Stimulated activated CD8-positive, alpha-beta memory T cell treated with anti-CD3 and anti-CD28 coated beads, Interleukin-15, amount 100 ng/mL, for 48 hours (primary cell): ENCODE measurements at regions not wholly inside any gene's neighbourhood (a gene's known extent, or its start where the extent isn't known, plus 50 kb on each side); places are given as distances from the start of the nearest gene placed in this dataset.

Experiments
- DNase-seq, 2 donors: peaks; one replicate each; pipeline ENCODE4 v3.0.0-alpha.2; 2020; ENCODE audit warnings: low read depth in 2 of 2

DNA sequence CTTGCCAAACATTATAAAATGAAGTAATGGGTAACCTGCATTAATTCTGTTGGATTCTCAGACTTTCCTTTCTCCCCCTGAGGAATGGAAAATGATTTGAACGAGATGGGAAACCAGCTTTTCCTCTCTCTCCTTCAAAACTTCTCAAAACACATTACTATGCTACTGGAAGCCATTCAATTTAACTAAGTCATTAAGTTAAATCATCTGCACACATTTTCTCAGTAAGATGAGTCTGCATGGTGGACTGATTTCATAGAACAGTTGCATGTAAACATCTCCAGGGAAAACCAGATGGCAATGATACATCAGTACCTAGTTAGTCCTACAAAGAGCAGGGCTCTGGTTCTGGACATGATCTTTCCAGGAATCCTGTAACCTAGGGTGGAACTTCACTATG lies 59.9 kb downstream of the BMP4 start:
- DNase-seq, result no peak

GRCh38 chr14:53894456-53894855 lies 62.2 kb downstream of the BMP4 start:
- no peak for DNase-seq

DNA sequence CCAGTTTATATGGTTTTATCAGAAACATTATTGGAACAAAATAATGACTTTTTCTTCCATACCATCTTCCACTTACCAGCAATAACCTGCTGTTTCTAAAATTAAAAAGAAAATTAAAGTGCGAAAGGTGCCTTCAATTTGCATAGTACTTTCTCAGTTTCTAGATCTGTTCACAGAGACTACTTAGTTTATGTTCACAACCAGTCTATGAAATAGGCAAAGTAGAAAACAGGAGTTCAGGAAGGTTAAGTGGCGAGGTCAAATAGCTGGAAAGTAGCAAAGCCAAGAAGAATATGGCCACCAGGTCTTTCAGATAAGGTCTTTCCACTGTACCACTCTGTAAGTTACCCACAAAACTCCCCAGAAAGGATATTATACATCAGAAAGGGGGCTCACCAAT lies 63.3 kb downstream of the BMP4 start:
- DNase-seq, result no peak

DNA sequence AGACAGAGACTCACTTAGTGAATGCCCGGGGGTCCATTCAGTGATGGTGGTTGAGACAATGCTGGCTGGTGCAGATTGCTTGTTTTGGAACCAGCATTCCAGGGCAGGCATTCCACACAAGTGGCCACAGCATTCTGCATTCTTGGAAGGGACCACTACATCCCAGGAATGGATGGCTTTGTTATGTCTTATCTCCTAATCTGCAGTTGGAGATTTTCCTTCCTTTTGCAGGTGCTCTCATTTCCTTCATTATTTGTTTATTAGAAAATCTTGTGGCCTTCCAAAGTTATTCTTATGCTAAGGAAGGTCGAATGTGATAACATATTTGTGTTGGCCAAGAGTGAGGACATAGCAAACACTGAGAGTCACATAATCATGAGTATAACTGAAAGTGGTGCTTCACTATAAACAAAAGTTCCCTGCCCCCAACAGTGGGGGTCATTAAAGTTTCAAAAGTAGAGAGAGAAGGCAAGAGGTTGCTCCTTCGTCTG lies 66.0 kb downstream of the BMP4 start:
- DNase-seq, result no peak

- DNase-seq, result no peak
These were observed 67.9 kb downstream of the BMP4 start for GRCh38 chr14:53888535-53889386.

DNA sequence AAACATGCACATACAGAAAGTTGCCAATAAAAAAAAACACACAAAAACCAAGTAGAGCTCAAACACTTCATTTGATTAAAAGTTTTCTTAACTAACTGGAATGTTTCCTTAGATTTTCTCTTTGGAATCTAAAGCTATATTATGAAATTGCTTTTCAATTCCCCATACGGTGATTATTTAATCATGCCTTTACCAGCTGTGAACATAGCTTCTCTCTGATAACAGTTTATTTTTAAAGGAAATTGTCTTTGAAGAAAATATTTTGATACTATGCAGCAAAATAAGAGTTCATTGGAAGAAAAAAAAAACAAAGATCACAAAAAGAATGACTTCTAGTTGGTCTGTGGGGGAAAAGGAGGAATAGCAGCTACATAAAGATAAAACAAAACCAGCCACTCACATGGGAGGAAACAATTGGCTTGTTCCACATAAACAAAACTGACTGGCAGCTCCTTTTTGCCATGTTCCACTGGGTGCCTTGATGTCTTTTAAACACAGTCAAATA lies 71.4 kb downstream of the BMP4 start:
- no peak for DNase-seq

- no peak for DNase-seq
These were observed 72.0 kb downstream of the BMP4 start for GRCh38 chr14:53884601-53885000.

DNA sequence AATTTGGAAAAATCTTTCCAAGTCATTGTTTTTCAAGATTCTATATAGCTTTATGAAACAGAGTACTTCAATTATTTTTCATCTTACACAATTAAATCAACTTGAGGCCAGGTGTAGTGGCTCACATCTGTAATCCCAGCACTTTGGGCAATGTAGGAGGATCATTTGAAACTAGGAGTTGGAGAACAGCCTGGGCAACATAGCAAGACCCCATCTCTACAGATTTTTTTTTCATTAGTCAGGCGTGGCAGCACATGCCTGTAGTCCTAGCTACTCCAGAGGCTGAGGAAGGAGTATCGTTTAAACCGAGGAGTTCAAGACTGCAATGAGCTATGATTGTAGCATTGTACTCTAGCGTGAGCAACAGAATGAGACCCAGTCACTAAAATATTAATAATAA lies 72.9 kb downstream of the BMP4 start:
- no peak for DNase-seq

GRCh38 chr14:53882684-53883083 lies 73.9 kb downstream of the BMP4 start:
- no peak for DNase-seq

GRCh38 chr14:53881921-53882320 lies 74.7 kb downstream of the BMP4 start:
- no peak for DNase-seq

DNA sequence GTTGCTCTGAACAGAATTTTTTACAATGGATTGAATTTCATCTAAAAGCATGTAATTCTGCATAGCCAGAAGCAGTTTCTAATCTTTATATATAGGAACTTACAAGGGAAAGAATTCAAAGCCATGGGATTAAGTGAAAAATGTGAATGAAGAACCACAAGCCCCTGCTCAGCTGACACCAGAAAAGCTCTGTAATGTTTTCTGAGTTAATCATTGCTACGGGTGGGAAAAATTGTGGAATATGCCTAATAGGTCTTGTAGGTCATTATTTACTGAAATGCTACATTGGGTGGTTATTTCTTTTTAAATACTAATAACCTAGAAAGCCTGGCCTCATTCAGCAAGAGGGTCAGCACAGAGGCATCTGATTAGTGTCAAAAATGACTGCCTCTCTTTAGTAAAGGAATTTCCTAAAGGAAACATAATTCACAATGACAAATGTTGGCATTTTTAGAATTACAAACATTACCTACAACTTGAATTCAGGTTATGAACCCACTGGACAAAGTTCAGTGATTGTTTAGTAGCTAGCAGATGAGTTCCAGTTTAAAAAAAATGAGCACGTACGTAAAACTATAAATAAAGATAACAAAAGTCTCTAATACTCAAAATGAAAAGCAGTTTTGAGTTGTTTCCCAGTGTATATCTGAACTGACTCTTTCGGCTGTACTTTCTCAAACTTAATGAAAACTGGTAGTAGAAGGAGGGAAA lies 75.3 kb downstream of the BMP4 start:
- DNase-seq, result no peak

DNA sequence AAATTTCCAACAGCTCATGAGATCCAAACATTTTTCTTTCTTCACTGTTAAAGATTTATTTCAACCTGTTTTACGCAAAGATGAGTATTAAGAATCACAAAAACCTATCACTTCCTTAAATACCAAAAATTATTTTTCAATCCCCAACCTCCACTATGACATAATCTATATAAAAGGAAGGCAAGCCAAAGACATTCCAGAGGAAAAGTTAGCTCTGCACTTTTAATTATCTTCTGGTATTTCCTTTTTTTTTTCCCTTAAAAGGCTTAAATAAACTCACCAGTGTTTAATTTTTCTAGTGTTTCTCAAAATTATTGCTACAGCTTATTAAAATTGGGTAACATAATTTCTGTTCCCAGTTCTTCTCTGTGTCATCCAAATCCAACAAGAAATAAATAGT lies 75.9 kb downstream of the BMP4 start:
- DNase-seq, result no peak

- no peak for DNase-seq
These were observed 76.9 kb downstream of the BMP4 start for GRCh38 chr14:53879747-53880146.

DNA sequence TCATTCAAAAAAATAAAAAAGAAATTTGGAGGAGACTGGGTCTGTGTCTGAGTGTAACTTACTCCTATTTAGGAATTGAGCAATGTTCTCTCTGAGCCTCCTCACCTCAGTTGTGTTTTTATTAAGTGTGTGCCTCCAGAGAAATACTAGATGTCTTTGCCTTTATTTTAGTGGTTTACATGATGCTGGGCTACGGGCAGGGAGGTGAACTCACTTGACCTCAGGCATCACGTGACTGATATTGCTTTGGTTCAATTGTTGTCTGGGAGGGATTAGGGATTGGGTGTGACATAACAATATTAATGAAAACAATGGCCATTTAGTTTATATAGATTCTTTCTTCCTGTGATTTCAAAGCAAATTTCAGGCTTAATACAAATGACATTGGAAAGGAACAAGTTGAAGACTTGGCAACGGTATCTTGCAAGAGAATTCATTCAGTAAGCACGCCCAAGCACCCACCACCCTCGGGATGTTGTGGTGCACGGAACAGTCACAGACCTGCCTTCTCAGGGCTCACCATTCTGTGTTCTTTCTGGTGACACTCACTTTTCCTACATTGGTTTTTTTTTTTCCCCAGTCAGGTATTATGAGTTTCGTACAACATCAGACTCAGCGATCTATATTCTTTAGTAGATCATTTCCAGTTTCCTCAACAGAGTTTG lies 77.5 kb downstream of the BMP4 start:
- no peak for DNase-seq

GRCh38 chr14:53875324-53875897 lies 81.2 kb downstream of the BMP4 start:
- DNase-seq, result no peak

- DNase-seq, result no peak
These were observed 81.9 kb downstream of the BMP4 start for GRCh38 chr14:53874704-53875103.

DNA sequence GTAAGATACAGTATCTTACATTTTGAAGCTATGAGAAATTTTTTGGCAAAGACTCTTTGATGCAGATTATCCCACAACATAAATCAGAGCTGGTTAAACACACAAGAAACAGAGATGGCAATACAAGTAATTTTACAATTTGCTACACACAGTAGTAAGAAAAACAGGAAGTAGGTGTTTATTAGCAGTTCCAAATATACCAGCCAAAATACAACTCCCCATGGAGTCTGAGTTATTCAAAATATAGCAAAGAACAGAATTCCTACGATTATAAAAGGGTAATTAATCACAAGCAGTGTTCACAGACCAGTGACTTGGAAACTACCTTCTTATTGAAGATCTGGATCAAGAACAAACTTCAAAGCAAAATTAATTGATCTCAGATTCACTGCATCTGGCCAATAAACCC lies 83.9 kb downstream of the BMP4 start:
- DNase-seq, result no peak

DNA sequence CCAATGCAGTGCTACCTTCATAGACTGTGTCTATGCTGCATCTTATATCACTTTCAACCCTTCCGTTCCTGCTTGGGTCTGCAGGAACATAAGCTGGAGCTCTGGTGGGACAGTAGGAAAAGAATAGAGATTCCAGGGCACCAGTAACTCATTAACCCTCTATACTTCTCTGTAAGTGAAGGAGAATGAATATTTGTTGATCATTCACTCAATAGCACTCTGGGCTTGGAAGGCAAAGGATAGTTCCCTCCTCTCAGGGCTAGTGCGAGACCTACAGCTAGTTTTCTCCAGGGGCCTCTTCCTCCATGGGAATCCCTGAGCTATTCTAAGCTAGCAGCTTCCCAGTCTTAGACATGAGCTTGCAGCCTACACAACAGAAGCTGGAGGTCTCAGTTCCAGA lies 84.7 kb downstream of the BMP4 start:
- DNase-seq, result no peak

DNA sequence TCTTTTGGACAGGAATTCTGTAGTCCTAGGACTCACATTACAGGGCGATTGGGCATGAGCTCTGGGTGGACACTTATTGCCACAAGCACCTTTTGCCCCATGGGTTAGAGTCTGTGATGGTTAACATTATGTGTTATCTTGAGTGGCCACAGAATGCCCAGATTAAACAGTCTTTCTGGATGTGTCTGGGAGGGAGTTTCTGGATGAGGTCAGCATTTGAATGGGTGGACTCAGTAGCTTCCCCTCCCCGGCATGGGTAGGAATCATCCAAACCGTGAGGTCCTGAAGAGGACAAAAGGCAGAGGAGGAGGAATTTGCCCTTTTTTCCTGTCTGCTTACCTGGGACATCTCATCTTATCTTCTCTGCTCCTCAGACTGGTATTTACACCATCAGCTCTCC lies 85.6 kb downstream of the BMP4 start:
- DNase-seq, result no peak

- DNase-seq, result no peak
These were observed 90.9 kb downstream of the BMP4 start for GRCh38 chr14:53865711-53866110.

GRCh38 chr14:53861781-53862180 lies 94.8 kb downstream of the BMP4 start:
- DNase-seq, result no peak

DNA sequence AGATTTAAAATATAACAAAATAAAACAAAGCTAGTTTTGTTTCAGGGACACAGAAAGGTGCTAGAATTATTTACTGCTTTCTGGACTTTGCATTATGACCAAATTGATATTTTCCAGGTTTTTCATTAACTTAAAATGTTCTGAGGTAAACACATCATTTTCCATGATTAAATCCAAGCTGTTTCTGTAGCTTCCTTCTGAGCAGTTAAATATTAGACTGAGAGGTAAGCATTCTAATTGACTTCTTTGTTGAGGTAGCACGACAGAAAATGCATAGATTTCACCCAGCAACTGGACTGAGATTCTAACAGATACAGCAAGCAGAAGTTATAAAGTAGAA lies 98.3 kb downstream of the BMP4 start:
- DNase-seq, result no peak
